Panc1 (cell line): ENCODE measurements at regions not wholly inside any gene's neighbourhood (a gene's known extent, or its start where the extent isn't known, plus 50 kb on each side); places are given as distances from the start of the nearest gene placed in this dataset.
A peak's percentile ranks its signal among the peaks of the same experiment; 100 is the strongest.
"Not testable (repeated sequence)": the region's sequence is repeated elsewhere in the genome, so short reads cannot be mapped to it uniquely, and the experiment has no call there.

Source experiments
- ATAC-seq: fragments of 200-7000 bp; cut with Tn5 transposase; 2 replicates; pipeline ENCODE4 v1.9.1; 2020; ENCODE audit warnings: mild to moderate bottlenecking, moderate library complexity
- BruUV-seq: library from RNA; stranded (reverse); fragments of 400-500 nt; replicated peaks from 2 replicates; lab custom pipeline; 2021; lab: Mats Ljungman, UMichigan
- CTCF ChIA-PET: fragments of 300-600 bp; sonication (Branson Sonifier 250); formaldehyde crosslinking; loops from one replicate; lab custom pipeline; 2022; ENCODE audit warnings: antibody characterized with exemption; lab: Charles Lee
- POLR2A ChIA-PET: fragments of 300-600 bp; sonication (Branson Sonifier 250); formaldehyde crosslinking; loops from one replicate; lab custom pipeline; 2022; ENCODE audit warnings: antibody characterized with exemption; lab: Charles Lee
- DNase-seq: peaks from one replicate; pipeline ENCODE4 v3.0.0-alpha.2; 2010; ENCODE audit warnings: low read depth, low spot score
- H3K27ac ChIP-seq: 2 replicates; pipeline ENCODE4 v1.5.1; 2011; ENCODE audit warnings: mild to moderate bottlenecking, low read length, inconsistent platforms
- H3K27me3 ChIP-seq: fragments of 200-500 bp; sonication (Bioruptor generic); 2 replicates; pipeline ENCODE4 v1.6.0; 2014; ENCODE audit warnings: low read length, inconsistent platforms; ENCODE audit not compliant: control insufficient read depth, insufficient read depth
- H3K36me3 ChIP-seq: fragments of 200-500 bp; sonication (Bioruptor generic); 2 replicates; pipeline ENCODE4 v1.5.1; 2014; ENCODE audit warnings: inconsistent platforms, mild to moderate bottlenecking, low read length, moderate library complexity; ENCODE audit not compliant: control insufficient read depth, insufficient read depth
- H3K4me1 ChIP-seq: 2 replicates; pipeline ENCODE4 v1.5.1; 2011; ENCODE audit warnings: inconsistent platforms, mild to moderate bottlenecking, low read length, moderate library complexity; ENCODE audit not compliant: control insufficient read depth, insufficient read depth
- H3K4me3 ChIP-seq, 2 experiments: 2 replicates each; pipeline ENCODE4 v1.5.1; 2011 to 2012; ENCODE audit warnings: low read depth in 2 of 2, low read length in 2 of 2, mild to moderate bottlenecking in 2 of 2, inconsistent platforms in 1 of 2, moderate library complexity in 1 of 2
- H3K9me3 ChIP-seq: fragments of 200-500 bp; sonication (Bioruptor generic); 2 replicates; pipeline ENCODE4 v1.5.1; 2014; ENCODE audit warnings: low read depth, mild to moderate bottlenecking, inconsistent platforms, low read length, moderate library complexity; ENCODE audit not compliant: control insufficient read depth, insufficient read depth
- POLR2AphosphoS5 ChIP-seq: IDR thresholded peaks from 2 replicates; pipeline ENCODE4 v1.6.1; 2012; ENCODE audit warnings: mild to moderate bottlenecking, low read depth, low read length, moderate library complexity
- SIN3A ChIP-seq: IDR thresholded peaks from 2 replicates; pipeline ENCODE4 v1.6.1; 2012; ENCODE audit warnings: low read depth, mild to moderate bottlenecking, low read length, moderate library complexity, borderline replicate concordance; ENCODE audit not compliant: insufficient read depth
- TCF7L2 ChIP-seq: IDR thresholded peaks from 2 replicates; pipeline ENCODE4 v1.6.1; 2011; ENCODE audit warnings: mild to moderate bottlenecking, low read depth, low read length, inconsistent platforms
- in situ Hi-C: cut with HindIII; loops from 2 replicates; pipeline ENCODE4 v1.10.0; 2016; ENCODE audit warnings: low sequenced_read_pairs, low pct_unique_long_range_greater_than_20kb
- intact Hi-C: fragments of 100-400 bp; cut with micrococcal nuclease; formaldehyde crosslinking; loops from one replicate; pipeline ENCODE4 v1.10.0; 2022; ENCODE audit not compliant: unreplicated experiment
- TF ChIP-seq, protein P1 (sequence below): fragments of 450-650 bp; IDR thresholded peaks from 2 replicates; pipeline ENCODE4 v1.5.1; 2017; ENCODE audit warnings: mild to moderate bottlenecking
- TF ChIP-seq, protein P2 (sequence below), 2 experiments: IDR thresholded peaks; 2 replicates each; pipeline ENCODE4 v1.6.1; 2011 to 2012; ENCODE audit warnings: low read depth in 2 of 2, control low read depth in 1 of 2, low read length in 1 of 2, mild to moderate bottlenecking in 1 of 2, moderate library complexity in 1 of 2; ENCODE audit not compliant: insufficient read depth in 1 of 2

DNA sequence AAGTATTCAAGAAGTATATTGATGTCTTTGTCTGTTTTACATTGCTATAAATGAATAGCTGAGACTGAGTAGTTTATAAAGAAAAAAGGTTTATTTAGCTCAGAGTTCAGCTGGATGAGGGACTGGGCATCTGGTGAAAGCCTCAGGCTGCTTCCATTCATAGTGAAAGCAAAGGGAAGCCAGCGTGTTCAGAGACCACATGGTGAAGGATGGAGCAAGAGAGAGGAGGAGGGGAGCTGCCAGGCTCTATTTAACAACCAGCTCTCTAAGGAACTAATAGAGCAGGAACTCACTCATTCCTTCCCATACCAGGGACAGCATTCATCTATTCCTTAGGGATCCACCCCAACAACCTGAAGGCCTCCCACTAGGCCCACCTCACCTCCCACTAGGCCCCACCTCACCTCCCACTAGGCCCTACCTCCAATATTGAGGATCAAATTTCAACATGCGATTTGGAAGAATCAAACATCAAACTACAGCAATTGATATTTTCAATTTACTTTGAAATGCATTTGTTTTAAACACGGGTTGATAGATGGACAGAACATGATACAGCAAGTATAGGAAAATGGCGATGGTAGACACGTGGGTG is 167.5 kb upstream of the HES1 start:
- BruUV-seq, result no TSS peak
- ChIA-PET CTCF (no interaction called here), POLR2A (interaction anchor here (0.7 kb wide), 1 partner anchor 307 kb away, joined by 5 read pairs; no protein-coding TSS in a partner anchor)
- H3K4me1 ChIP-seq, result no peaks in the 10 kb centered on the region; the same call in 1 of the 2 replicates
- TF ChIP-seq POLR2AphosphoS5, result no peak
- no peak for TF ChIP-seq TCF7L2
- H3K4me3 ChIP-seq, result no peak overlapping the region
- H3K36me3 ChIP-seq, result no peaks in the 10 kb centered on the region
- H3K9me3 ChIP-seq, result no peaks in the 10 kb centered on the region
- DNase-seq, result no peak
- in situ Hi-C loops, result no loop called here
- intact Hi-C loops, result no loop called here
- H3K27ac ChIP-seq, result no peak overlapping the region
- H3K27me3 ChIP-seq, result no peaks in the 10 kb centered on the region
- ATAC-seq, result no peak

DNA sequence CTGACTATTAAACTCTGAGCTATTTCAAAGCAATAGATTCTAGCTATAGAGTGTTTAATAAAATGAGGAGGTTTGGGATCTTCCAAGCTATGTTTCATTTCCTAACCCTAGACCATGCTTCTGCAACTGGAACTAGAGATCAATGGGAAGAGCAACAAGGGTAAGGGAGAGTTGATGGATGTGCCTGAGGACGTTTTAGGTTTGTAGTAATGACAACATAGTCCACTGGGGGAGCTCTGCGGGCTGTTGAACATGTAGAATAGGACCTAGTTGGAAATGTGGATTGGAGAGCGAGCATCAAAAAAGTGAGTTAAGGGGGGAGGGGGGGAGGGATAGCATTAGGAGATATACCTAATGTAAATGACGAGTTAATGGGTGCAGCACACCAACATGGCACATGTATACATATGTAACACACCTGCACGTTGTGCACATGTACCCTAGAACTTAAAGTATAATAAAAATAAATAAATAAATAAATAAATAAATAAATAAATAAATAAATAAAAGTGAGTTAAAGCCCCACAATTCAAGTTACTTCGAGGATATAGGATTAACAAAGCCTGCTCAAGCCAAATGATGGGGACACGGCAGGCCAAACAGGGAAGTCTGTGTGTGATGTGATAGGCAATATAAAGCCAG is 165.7 kb upstream of the HES1 start:
- ATAC-seq (peak; percentile 85), DNase-seq (peak; percentile 39)
- BruUV-seq, H3K27ac ChIP-seq, H3K4me3 ChIP-seq, H3K27me3 ChIP-seq, H3K9me3 ChIP-seq, H3K4me1 ChIP-seq, in situ Hi-C loops, H3K36me3 ChIP-seq: not testable (repeated sequence)
- ChIA-PET POLR2A (interaction anchor here (0.6 kb wide), 1 partner anchor 8 kb away, joined by 3 read pairs; no protein-coding TSS in a partner anchor), CTCF (interaction anchor here (0.6 kb wide), 1 partner anchor 345 kb away, joined by 3 read pairs; no protein-coding TSS in a partner anchor)
- TF ChIP-seq, protein P1, sequence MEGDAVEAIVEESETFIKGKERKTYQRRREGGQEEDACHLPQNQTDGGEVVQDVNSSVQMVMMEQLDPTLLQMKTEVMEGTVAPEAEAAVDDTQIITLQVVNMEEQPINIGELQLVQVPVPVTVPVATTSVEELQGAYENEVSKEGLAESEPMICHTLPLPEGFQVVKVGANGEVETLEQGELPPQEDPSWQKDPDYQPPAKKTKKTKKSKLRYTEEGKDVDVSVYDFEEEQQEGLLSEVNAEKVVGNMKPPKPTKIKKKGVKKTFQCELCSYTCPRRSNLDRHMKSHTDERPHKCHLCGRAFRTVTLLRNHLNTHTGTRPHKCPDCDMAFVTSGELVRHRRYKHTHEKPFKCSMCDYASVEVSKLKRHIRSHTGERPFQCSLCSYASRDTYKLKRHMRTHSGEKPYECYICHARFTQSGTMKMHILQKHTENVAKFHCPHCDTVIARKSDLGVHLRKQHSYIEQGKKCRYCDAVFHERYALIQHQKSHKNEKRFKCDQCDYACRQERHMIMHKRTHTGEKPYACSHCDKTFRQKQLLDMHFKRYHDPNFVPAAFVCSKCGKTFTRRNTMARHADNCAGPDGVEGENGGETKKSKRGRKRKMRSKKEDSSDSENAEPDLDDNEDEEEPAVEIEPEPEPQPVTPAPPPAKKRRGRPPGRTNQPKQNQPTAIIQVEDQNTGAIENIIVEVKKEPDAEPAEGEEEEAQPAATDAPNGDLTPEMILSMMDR, result peak; percentile 77
- intact Hi-C loops, result loop anchor here (10.0 kb wide), 1 partner anchor 165 kb away; the partner anchor contains the start of gene HES1

DNA sequence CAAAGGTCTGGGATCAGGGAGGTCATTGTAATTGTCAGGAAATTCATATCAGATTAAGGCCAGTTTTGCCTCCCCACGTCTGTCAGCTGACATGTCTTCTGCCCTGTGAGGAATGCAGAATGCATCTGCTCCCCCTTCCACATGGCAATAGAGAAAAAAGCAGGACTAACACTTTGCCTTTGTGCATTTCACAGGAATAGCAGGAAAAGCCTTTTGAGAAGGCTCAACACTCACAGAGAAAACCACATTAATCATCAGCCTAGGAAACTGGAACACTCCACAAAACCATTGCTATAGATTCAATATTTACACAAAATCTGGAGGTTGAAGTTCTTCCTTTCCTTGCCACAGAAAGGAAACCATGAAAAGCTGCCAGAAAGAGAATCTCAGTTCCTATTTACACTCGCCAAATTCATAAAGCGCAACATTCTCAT is 165.2 kb upstream of the HES1 start:
- no peak for TF ChIP-seq TCF7L2
- TF ChIP-seq, protein P2, sequence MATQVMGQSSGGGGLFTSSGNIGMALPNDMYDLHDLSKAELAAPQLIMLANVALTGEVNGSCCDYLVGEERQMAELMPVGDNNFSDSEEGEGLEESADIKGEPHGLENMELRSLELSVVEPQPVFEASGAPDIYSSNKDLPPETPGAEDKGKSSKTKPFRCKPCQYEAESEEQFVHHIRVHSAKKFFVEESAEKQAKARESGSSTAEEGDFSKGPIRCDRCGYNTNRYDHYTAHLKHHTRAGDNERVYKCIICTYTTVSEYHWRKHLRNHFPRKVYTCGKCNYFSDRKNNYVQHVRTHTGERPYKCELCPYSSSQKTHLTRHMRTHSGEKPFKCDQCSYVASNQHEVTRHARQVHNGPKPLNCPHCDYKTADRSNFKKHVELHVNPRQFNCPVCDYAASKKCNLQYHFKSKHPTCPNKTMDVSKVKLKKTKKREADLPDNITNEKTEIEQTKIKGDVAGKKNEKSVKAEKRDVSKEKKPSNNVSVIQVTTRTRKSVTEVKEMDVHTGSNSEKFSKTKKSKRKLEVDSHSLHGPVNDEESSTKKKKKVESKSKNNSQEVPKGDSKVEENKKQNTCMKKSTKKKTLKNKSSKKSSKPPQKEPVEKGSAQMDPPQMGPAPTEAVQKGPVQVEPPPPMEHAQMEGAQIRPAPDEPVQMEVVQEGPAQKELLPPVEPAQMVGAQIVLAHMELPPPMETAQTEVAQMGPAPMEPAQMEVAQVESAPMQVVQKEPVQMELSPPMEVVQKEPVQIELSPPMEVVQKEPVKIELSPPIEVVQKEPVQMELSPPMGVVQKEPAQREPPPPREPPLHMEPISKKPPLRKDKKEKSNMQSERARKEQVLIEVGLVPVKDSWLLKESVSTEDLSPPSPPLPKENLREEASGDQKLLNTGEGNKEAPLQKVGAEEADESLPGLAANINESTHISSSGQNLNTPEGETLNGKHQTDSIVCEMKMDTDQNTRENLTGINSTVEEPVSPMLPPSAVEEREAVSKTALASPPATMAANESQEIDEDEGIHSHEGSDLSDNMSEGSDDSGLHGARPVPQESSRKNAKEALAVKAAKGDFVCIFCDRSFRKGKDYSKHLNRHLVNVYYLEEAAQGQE (IDR thresholded peaks at IDR 0.05; ENCODE audit: insufficient read depth in 1 of 2, low read depth in 2 of 2, low read length in 1 of 2), result no peak
- no peak for TF ChIP-seq POLR2AphosphoS5
- TF ChIP-seq, protein P1, result no peak
- no peak for TF ChIP-seq SIN3A
- Histone ChIP-seq H3K9me3 (no peaks in the 10 kb centered on the region), H3K27me3 (no peaks in the 10 kb centered on the region), H3K36me3 (no peaks in the 10 kb centered on the region), H3K4me3 (no peak overlapping the region), H3K4me1 (peaks cover 5% of the 10 kb centered on the region; the same call in 1 of the 2 replicates), H3K27ac (no peak overlapping the region)
- DNase-seq, result no peak
- in situ Hi-C loops (no loop called here), intact Hi-C loops (loop anchor here (10.0 kb wide), 1 partner anchor 164 kb away; the partner anchor contains the start of gene HES1)
- no peak for ATAC-seq
- ChIA-PET POLR2A (no interaction called here), CTCF (no interaction called here)
- no TSS peak for BruUV-seq
